HG03558 (cell line): ENCODE measurements at regions not wholly inside any gene's neighbourhood (a gene's known extent, or its start where the extent isn't known, plus 50 kb on each side); places are given as distances from the start of the nearest gene placed in this dataset.

Source experiments
- ATAC-seq: cut with Tn5 transposase; IDR thresholded peaks from one replicate; pipeline ENCODE4 v1.9.1; 2021; ENCODE audit warnings: moderate number of reproducible peaks; ENCODE audit not compliant: unreplicated experiment; ENCODE audit errors: extremely low read depth

DNA sequence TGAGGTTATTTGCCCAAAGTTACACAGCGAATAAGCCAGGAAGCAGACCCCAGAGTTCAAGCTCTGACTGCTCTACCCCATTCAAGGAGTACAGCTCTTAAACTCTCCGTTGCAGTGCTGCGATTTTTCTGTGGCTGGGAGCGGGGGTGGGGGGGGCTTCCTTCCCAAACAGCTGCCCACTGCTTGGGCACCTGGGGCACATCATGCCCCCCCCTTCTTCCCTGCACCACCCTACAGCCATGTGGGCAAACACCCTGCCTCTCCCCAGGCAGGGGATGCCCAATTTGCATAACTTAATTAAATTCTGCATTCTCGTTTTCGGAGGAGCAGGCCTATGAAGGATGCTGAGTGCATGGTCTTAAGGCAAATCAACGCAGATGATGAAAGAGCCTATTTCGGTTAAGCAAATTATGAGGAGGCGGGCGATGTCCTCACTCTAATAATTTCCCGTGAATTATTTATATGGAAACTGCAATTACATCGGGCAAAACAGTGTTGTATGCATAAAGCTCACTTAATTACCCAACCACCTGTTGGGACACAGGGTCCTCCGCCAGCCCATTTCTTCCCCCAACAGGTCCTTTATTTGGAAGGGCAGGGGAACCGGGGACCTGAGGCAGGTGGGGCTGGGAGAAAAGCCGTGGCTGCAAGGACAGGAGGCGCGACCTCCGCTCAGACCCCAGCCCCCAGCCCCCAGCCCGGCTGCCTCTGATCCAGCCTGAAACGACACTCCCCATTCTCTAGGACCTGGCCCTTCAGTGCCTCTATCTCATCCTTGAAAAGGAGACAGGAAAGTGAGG lies 610.5 kb downstream of the BUD13 start:
- no peak for ATAC-seq

DNA sequence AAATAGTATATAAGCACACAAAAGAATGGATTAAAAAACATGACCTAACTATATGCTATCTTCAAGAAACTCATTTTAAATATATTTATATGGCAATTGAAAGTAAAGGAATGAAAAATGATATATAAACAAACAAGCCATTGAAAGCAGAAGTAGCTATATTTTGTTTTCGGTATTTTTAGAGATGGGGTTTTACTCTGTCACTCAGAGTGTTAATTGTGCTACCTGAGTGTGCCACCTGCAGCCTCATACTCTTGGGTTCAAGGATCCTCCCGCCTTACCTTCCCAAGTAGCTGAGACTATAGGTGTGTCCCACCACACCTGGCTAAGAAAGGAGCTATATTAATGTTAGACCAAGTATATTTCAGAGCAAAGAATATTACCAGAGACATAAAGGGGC lies 624.1 kb downstream of the BUD13 start:
- ATAC-seq = no peak

DNA sequence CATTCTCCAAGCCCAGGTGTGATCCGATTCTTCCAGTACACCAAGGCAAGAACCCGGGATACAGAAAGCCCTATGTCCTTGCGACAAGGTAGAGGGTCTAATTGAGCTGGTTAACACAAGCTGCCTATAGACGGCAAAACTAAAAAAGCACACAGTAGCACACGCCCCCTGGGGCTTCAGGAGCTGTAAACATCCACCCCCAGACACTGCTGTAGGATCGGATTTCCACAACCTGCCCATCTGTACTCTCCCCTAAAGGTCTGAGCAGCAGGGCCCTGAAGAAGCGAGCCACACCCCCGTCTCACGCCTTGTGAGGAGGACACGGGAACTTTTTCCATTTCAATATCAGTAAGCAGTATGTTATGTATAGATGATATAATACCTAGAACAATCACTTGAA lies 624.7 kb downstream of the BUD13 start:
- no peak for ATAC-seq

DNA sequence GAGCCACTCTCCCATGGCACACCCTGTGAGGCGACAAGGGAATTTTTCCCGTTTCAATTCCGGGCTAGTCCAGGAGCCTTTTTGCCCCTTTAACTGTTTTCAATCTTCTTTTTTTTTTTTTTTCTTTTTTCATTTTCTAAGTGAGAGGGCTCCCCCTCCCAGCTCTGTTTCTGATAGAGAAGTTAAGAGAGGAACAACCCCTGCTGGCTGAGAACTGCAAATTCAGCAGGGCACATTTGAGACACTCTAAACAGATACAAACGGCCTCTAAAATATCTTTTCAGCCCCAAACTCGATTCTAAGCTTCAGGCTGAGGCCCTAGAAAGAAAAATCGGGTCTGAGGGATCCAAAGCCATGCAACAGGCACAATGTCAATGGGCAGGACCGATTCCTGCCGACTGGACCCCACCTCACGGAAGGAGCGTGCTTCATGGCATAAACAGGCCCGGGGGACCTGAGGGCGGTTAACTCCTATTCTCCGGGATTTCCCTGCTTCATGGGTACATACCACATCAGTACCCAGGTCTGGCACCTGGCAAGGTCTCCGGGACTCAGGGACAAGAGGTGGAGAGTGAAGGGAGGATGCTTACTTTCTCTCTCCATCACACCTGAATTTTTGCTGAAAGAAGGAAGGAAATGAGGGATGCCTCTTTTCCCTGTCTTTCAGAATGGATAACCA lies 627.5 kb downstream of the BUD13 start:
- no peak for ATAC-seq

DNA sequence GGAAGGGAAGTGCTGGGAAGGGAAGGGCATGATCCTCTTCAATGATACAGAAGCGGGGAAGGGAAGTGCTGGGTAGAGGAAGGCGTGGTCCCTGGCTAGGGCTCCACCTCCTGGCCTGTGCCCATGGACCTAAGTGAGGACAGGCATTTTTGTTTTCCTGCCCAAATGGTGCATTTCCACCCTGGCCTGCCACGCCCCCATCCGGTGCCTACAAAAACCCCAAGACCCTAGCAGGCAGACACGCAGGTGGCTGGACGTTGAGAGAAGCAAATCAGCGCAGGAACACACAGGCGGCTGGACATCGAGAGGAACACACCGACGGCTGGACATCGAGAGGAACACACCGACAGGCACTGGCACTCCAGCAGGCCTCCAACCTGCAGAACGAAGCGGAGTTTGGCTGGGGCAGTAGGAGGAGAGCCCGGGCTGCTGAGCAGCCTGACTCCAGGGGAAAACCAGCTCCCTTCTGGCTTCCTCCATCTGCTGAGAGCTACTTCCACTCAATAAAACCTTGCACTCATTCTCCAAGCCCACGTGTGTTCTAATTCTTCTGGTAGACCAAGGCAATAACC lies 628.3 kb downstream of the BUD13 start:
- ATAC-seq = no peak

DNA sequence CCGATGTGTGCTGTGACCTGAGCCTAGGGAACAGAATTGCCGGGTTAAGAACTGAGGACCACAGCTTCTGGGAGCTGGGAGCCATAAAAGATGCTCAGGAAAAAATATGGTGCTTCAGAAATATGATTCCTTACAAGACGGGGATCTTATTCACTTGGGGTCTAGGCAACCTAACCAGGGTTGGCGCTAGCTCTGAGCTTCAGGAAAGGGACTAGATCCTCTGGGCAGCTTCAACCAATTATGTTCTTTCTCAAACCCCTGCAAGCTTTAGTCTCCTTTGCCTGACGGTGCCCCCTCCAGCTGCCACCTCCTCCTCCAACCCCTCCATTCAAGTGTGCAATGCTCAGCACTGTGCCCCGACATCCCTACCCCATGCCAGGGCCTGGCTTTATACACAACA lies 634.1 kb upstream of the CADM1 start:
- no peak for ATAC-seq

DNA sequence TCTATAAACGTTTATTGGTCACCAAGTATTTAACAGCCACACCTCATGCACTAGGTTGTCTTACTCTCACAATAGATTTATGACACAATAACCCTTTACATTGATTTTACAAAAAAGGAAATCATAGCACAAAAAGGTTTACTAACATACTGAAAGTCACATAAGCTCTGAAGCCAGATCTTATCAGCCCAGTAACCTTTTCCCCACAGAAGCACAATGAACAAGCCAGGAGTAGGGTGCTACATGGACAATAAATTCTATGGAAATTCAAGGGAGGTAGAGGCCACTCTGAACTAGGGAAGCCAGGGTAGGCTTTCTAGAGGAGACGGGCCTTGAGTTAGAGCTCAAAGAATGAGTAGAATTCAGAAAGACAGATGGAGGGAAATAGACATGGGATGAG lies 633.5 kb upstream of the CADM1 start:
- no peak for ATAC-seq

DNA sequence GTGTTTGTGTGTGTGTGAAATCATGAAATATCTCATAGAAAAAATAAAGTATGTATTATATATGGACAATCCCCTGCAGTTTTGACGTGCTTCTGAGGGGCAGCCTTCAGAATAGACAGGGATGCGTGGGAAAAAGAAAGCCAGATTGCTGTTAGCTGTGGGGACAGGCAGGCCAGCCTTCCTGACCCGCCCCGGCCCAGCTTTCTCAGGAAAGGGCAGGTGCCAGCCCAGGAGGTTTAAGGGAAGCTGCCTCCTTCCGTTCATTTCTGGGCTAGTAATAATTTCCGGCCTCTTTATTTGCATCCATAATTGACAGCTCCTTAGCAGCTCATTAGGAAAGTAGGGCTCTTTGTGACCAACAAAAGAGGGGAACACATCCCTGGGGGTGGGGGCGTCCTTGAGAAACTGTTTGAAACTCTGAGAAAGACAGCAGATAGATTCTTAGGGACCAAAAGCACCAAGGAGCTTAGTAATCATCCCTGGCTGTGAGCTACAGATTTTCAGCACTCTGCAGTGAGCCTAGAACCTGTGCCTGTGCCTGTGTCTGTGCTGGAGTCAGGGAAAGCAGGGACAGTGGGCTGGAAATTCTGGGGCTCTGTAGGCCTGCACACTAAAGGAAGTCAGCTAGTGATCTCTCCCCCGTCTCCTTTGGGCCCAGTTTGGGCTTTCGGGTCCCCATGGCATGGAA lies 632.9 kb upstream of the CADM1 start:
- no peak for ATAC-seq

DNA sequence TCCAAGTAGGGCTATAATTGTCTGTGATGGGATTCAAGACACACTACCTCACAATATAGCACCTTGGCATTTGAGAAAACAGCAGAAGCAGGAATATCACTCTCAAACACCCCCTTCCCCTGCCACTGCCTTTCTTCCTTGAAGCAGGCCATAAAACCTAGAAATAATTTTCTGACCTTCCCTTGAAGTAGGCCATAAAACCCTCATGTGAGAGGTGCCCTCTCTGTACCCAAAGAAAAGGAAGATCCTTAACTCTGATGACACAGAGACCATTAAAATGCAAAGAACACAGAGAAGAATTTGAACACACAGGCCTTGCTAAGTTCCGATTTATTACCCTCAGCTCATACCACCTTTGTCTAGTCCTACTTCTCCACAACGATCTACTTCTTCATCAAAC lies 631.7 kb upstream of the CADM1 start:
- ATAC-seq = no peak

DNA sequence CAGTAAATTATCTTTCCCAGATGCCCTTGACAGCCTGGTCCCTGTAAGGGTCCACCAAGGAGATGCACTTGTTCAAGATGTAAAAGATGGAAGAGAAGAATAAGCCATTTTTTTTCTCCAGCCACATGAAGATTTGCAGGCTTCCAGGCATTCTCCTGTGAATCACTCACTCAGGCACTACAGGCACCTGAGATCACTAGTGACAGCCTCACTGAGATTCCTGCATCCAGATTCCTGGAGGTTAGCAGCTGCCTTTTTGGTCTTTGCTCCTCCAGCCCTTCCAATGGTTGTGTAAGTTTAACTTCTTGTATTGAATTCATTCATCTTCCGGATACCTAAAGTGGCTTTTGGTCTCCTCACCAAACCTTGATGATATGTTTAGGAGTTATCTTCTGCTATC lies 630.2 kb upstream of the CADM1 start:
- ATAC-seq = no peak

DNA sequence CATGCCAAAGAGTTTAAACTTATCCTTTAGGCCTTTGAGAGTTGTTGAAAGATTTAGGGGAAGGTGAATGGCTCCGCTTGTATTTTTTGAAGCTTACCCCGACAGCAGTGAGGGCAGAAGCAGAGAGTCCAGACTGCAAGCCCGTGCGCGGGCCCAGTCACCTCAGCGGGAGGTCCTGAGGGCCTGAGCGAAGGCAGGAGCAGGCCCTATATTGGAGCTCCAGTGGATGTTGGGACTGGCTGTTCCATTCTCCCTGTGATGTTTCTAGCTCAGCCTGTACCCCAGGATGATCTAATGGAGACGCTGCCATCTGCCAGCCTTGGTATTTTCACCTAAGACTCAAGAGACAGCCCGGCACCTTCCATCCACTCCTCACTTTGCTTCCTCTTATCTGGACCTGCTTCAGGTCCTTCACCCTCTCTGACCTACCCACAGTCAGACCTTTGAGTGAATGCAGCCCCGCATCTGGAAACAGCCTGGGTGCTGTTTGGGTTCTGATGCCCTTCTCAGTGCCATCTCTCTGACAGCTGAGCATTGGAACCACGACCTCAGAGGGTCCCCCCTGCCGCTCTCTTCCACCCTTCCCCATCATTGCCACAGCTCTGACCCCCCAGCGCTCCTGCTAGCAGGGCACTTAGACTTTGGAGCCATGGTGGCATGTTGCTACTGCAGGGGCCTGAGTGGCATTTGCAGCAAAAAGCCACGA lies 628.2 kb upstream of the CADM1 start:
- ATAC-seq = no peak

DNA sequence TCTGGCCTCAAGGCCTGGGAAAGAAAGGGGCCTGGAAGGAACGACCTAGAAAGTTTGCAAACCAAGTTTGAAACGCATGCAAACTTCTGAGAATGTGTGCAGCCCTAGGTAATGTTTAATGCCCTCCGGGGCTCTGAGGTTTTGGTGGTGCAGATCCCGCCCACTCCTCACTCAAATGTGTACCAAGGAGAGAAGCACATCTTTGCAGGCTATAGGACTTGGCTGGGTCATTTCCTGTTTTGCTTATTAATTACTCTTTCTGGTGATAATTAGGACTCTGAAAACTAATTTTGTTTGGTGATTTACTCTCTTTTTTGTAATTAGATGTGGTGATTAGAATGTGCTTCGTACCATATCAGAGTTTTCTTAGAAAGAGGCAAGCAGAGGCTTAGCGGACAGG lies 625.9 kb upstream of the CADM1 start:
- ATAC-seq = no peak

DNA sequence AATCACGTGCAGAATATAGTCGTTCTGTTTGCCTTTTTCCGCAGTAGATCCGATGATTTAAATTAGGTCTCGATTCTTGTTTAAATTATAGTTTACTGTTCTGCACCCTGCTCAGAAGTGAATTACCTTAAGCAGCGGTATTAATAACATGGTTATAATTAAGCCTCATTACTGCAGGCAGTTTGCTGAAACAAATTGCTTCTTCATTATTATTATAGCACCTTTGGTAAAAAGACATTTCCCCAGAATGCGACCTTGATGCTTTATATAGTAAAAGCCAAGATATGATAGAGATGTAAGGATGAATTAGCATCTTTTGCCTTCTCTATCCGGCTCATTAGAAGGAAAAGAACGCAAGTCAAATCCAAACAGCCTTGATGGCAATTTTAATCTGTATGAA lies 625.2 kb upstream of the CADM1 start:
- no peak for ATAC-seq

DNA sequence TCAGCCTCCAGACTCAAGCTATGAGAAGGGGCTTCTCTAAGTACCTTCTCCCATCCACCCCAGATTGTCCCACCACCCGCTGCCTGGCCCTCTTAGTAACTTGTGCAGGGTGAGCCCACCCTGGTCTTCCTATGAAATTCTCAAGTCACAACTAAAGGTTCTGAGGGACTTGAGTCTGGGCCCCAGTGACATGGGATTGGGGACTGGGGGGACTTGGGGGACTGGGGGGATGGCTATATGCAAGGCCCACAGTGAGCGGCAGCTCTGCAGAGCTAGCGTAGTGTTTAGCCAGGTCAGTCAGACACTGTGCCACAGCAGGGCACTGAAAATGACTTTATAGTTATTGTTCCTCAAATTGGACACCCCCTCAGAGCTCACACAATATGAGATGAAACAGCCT lies 622.3 kb upstream of the CADM1 start:
- no peak for ATAC-seq

DNA sequence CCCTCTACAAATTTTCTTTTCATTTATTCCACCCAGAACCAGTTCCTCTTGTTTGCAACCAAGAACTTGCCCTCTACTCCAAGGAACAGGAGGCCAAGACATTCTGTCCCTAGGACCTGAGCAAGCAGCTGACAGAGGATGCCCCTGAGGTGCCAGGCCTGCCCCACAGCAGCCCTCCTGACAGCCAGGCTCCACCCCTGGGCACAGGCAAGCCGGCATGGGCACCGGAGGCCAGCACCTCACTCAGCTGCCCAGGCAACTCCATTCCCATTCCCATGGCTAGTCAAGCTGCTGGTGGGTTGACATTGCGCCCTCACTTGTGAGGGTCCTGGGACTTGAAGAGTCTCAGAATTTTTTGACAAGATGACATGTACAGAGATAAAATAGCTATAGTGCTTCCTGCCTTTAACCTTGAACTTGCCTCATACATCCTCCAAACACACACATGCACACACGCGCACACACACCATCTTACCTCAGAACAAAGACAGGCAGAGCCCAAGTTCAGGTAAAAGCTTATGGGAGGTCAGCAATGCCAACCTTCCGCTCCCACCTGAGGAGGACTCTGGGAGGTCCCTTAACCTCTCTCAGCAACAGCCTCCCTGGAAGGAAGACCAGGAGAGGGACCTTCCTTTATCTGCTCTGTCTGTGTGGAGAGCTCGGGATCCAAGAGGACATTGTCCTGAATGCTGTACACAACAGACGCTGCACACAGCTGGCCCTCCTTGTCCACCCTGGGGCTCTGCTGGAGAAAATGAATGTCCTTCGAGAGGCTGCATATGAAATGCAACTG lies 620.9 kb upstream of the CADM1 start:
- no peak for ATAC-seq

DNA sequence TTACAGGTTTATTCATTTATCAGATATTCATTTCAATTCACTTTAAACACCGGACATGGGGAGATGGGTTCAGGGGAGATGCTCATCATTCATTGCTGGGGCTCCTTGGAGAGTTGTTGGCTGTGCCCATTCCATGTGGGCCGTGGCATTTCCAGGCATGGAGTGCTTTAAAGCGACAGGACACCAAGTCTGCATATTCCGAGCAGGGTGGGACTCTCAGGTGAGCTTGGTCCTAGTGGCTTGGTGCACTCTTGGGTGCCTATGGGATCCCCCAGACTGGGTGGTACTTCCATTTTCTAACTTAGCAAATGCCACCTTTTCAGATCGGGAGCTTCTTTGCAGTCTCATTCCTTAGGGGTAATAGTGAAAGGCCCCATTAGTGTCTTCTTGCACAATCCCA lies 619.5 kb upstream of the CADM1 start:
- no peak for ATAC-seq

DNA sequence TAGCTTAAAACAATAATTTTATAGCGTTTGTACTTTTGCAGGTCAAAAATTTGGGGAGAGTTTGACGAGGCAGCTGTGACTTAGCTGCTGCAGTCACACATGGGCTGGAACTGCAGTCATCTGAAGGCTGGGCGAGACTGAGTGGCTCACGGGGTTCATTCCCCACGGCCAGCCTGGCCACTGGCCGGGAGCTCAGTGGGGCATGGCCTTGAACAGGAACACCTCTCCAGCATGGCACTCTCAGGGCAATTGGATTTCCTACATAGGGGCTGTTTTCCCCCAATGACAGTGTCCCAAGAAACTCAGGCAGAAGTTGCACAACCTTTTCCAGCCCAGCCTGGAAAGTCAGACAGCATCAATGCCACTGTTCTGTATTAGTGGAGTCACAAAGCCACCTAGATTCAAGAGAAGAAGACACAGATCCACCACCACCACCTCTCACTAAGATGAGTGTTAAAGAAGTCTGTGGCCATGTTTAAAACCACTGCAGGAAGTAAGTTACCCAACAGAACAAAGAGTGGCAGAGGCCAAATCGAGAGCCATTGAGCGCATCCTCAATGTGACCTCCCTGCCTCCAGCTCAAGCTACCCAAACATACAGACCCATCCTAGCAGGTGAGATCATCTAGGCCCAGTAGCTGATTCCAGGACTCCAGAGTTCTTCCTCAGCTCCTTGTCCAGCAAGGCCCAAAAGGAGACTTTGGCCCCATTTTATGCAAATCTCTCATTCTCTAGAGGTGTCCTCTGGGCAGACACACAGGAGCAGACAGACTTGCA lies 618.7 kb upstream of the CADM1 start:
- no peak for ATAC-seq

DNA sequence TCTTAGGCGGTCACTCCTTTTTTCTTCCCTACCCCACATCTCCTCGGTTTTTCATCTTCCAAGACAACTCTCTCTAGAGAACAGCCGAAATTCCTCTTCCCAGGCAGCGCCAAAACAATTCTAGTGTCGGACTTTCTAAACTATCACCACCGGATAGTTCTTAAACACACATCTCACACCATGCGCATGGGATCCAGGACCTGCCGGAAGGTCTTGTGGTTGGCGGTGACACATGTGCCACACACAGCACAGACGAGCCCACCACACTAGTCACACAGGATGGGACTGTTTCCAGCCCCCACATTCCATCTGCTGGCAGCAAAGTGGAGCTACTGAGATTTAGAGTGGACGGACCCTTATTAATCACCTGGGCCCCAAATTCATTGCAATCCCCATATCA lies 614.9 kb upstream of the CADM1 start:
- no peak for ATAC-seq

DNA sequence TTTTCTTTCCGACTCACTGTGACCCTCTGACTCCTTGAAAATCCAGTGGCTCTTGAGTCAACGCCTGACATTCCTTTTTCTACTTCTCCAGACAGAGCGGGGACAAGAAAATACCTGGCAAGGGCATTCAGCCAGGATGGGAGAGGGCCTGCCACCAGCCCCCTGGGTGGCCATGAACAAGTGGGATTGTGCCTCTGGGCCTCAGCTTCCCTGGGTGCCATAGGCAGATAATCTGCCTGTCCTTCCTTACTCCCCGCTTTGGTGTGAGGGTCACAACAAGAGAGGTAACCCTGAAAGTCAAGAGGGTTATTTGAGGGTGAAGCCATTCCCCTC lies 613.9 kb upstream of the CADM1 start:
- no peak for ATAC-seq
